PC-3 (cell line): ENCODE measurements at regions not wholly inside any gene's neighbourhood (a gene's known extent, or its start where the extent isn't known, plus 50 kb on each side); places are given as distances from the start of the nearest gene placed in this dataset.

ENCODE experiments used
- EZH2 ChIP-seq: fragments of 300-600 bp; sonication (generic); IDR thresholded peaks from one replicate; pipeline ENCODE4 v1.6.1; 2017; ENCODE audit warnings: antibody characterized with exemption, mild to moderate bottlenecking, low read length; ENCODE audit not compliant: unreplicated experiment
- EZH2phosphoT487 ChIP-seq: fragments of 300-600 bp; sonication (generic); IDR thresholded peaks from 2 replicates; pipeline ENCODE4 v1.6.1; 2018; ENCODE audit warnings: mild to moderate bottlenecking, antibody characterized with exemption, low read length, borderline replicate concordance
- TF ChIP-seq, protein P1 (sequence below): fragments of 300-600 bp; sonication (generic); conservative IDR thresholded peaks from 2 replicates; pipeline ENCODE4 v1.5.1; 2017; ENCODE audit warnings: antibody characterized with exemption, low read depth, mild to moderate bottlenecking, low read length

DNA sequence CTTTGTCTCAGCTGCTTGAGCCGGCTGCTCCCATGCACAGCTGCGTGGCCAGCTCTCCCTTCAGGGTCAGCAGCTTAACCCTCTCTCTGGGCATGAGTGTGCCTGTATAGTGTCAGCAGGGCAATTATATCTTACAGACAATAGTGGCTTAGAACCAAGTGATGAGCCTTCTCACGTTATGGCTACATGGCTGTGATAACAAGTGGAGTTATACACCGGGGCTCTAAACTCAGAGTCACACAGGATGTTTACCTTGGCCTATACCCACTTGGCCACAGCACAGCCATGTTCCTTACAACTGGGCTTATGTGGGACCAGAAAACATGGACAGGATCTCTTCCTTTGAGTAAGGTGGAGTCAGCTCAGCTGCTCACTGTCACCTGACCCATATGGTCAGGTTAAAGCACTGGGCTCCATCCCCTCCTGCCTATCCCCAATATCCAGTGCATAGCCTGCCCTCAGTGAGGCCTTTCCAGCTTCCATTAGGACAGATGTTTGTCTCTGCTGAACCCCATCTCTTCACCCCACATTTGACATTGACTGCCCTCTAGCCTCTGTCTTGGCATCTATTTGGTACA lies 294.2 kb upstream of the NCKAP5 start:
- TF ChIP-seq, protein P1, sequence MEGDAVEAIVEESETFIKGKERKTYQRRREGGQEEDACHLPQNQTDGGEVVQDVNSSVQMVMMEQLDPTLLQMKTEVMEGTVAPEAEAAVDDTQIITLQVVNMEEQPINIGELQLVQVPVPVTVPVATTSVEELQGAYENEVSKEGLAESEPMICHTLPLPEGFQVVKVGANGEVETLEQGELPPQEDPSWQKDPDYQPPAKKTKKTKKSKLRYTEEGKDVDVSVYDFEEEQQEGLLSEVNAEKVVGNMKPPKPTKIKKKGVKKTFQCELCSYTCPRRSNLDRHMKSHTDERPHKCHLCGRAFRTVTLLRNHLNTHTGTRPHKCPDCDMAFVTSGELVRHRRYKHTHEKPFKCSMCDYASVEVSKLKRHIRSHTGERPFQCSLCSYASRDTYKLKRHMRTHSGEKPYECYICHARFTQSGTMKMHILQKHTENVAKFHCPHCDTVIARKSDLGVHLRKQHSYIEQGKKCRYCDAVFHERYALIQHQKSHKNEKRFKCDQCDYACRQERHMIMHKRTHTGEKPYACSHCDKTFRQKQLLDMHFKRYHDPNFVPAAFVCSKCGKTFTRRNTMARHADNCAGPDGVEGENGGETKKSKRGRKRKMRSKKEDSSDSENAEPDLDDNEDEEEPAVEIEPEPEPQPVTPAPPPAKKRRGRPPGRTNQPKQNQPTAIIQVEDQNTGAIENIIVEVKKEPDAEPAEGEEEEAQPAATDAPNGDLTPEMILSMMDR, result no peak
- TF ChIP-seq EZH2, result no peak
- no peak for TF ChIP-seq EZH2phosphoT487
